HG02852 (cell line): ENCODE measurements at regions not wholly inside any gene's neighbourhood (a gene's known extent, or its start where the extent isn't known, plus 50 kb on each side); places are given as distances from the start of the nearest gene placed in this dataset.
"Not testable (repeated sequence)": the region's sequence is repeated elsewhere in the genome, so short reads cannot be mapped to it uniquely, and the experiment has no call there.

ENCODE experiments used
- ATAC-seq: cut with Tn5 transposase; IDR thresholded peaks from one replicate; pipeline ENCODE4 v1.9.1; 2021; ENCODE audit warnings: mild to moderate bottlenecking, moderate library complexity; ENCODE audit not compliant: unreplicated experiment

- ATAC-seq, result no peak
These were observed 105.1 kb downstream of the OXSM start for GRCh38 chr3:25895031-25895430.

DNA sequence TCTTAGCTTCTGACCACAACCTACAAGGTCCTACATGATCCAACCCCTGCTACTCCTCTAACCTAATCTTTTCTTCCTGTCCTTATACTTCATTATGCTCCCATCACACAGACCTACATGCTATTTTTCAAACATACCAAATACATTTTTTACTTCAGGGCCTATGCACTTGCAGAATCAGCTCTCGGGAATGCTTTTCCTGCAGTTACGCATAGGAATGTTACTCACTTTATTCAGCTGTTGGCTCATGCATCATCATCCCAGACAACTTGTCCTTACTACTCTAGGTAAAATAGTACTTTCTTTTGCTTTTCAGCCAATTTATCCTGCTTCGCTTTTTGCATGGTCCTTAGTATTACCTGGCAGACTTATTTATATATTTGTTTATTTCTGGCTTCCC, 105.6 kb downstream of the OXSM start:
- no peak for ATAC-seq

GRCh38 chr3:25897019-25897418, 107.1 kb downstream of the OXSM start:
- ATAC-seq, result peak; percentile 62

DNA sequence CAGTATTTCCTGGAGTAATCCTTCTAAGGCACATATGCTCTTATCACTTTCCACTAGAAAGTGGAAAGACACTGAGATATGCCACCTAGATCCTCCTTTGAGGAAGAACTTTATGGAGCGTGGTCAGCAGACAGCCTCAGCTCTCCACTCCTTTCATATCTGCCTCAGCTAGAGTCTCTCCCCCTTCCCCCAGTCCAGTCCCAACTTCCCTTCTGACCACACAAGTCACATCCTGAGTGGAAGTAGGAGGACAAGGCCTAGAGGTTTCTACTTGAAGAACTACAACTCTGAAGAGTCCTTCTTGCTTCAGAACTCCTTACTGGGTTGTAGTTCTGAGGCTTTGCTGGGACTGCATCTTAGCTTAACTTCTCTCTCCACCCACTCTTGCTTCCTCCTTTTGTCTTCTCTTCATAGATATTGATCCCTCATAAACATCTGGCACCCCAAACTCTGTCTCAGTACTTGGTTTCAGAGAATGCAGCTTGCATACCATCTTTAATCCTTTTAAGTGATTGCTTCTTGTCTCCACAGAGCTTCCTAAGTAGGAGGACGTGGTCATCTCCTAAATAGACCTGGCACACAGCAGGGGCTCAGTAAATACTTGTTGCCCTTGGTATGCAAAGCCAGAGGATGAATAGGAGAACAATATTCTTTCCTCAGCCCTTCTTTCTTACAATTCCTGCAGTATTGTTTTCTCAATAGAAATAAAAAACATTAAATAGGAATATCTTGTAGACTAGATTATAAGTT, 109.6 kb downstream of the OXSM start:
- no peak for ATAC-seq

DNA sequence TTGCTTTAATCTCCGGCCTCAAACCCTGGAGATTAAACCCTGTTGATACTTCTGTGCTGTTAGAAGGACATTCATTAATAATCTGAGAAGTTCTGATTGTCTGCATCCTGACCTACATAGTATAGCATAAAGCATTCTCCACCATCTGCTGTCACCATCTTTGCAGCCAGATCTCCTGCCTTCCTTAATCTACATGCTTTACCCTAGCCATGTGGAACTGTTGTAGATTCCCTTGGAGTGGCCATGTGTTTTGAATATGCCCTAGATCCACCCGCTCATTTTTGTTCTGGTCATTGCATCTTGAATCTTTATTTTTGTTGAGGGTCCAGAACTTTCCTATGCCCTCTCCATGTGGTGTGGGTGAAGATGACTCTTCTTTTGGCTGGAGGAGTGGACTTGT, 110.3 kb downstream of the OXSM start:
- ATAC-seq, result no peak

DNA sequence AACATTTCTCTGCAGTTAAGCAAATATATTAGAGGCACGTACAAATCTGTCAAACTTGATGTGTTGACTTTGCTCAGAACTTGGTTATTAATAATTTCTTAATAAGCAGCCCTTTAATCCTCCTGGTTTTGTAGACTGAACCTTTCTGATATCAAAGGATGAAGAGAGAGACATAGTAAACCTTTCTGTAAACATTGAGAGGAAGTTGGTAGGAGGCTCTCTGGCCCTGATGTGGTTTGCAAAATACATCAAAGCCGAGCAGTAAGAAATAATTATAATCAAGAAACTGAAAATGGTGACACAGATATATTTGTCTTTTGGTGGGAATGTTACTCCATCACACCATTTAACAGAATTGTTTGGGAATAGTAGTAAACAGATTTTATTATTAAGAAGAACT, 111.9 kb downstream of the OXSM start:
- ATAC-seq, result no peak

DNA sequence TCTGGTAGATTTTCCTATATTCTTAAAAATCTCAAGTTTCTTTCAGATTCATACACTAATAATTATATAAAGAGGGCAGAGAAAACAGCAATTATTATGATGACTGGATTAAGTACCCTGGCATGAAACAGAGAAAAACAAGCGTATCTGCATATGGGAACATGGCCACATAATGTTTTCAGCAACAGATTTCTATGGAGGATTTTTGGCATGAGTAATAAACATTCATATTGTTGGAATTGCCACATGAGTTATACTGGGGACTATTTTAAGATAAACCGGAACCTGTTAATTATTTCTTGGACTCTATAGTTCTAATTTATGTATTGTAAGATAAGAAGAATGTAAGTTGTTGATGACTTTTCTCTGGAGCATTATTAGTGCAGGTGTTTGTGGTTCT, 112.7 kb downstream of the OXSM start:
- no peak for ATAC-seq

DNA sequence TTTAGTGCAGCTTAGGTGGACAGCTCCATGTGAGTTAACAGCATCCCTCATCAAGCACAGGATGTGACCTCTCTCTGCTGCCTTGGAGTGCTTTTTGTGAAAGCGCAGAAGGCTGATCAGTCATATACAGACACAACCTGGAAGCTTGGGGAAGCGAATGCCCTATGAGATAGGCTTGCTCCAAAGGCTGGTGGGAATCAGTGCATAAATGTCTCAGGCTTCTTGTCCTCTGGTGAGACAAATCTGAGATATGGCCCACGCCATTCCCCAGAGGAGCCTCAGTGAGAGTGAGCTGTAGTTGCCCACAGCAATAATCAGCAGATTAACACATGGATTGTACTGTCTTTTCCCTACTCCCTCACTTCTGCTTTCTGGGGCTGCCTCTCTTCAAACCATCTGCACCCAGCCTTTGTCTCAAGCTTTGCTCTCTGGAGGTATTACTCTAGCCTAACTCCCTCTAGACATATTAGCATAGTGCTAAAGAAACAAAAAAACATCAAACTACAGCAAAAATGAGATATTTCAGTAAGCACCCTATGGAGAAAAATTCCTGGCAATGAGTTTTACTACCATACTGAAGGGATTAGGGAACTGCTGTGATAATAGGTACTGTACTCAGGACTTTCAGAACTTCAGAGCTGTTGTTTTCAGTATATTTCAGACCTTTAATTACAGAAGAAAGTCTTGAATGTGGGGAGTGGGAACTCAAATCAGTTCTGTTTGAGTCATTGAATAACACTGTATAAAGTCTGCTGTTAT, 113.7 kb downstream of the OXSM start:
- no peak for ATAC-seq

DNA sequence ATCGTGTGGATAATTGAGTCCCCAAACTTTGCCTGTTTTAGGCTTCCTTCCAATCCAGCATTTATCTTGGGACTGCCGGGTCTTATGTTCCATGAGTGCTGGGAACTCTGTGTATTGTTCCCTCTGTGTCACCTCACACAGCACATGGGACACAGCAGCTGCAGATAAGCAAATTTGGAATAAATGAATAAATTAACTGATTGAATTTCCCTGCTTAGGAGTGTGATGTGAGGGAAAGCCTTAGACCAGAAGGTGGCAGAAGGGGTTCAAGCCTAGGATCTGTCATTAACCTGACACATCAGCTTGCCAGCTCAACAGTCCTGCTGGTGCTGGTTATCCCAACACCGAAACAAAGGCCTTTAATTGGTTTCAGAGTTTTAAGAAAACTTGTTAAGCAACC, 114.3 kb downstream of the OXSM start:
- ATAC-seq, result no peak

- no peak for ATAC-seq
These were observed 116.4 kb downstream of the OXSM start for GRCh38 chr3:25906132-25906906.

DNA sequence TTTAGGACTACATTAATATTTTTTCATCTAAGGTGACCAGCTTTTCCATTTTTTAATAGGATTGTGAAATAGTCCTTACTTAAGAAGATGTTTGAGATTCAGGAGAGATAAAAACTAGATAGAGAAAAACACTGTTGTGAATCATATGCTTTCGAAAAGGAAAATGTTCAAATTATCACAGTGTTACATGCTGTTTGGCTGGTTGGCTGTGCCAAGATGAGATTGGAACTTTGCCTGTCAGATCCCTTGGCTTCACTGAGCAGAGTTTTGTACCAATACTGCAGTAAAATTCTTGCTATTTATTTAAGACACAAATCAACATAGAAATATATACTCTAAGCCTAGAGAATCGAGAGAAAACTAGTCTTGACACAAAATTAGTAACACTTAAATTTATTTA, 117.2 kb downstream of the OXSM start:
- ATAC-seq, result no peak

DNA sequence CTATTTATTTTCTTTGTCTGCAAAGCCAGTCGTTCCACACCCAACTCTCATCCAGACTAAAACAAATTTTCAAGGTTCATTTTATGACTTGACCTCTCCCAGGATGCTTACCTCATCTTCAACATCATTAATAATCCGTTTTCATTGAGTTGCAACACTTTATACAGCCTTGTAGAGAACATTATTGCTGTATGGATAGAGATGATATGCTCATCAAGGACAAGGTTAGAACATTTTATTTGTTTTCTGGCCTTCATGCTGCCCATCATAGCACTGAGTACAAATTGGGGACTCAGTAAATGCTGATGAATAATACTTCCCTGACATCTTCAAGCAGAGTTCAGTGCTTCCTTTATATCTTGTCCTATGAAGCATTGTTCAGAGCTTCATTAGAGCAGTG, 120.2 kb downstream of the OXSM start:
- ATAC-seq, result no peak

- no peak for ATAC-seq
These were observed 121.1 kb downstream of the OXSM start for GRCh38 chr3:25910997-25911396.

DNA sequence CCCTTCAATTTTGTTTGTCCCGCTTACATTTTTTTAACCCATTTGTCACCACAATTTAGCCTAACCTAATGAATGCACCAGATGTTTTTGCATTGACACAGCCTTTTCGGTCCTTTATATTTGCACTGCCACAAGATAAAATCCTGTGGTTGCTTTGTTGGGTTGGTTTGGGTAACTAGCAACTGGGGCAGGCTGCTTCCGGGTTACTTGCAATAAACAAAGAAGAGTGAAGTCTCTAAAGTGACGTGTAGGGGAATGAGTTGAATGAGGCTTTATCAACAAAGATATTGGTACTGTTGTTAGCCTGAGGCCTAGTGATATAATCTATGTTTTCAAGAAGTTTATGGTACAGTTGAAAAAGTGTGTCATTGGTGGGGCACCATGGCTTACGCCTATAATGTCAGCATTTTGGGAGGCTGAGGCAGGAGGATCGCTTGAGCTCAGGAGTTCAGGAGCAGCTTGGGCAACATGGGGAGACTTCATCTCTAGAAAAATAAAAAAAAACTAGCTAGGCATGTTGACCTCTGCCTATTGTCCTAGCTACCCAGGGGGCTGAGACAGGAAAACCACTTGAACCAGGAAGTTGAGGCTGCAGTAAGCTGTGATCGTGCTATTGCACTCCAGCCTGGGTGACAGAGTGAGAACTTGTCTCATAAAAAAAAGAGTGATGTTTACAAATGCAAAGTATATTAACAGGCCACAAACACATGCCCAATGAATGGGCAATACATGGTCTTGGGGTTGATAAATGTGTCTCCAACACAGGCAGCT, 121.8 kb downstream of the OXSM start:
- ATAC-seq, result no peak

DNA sequence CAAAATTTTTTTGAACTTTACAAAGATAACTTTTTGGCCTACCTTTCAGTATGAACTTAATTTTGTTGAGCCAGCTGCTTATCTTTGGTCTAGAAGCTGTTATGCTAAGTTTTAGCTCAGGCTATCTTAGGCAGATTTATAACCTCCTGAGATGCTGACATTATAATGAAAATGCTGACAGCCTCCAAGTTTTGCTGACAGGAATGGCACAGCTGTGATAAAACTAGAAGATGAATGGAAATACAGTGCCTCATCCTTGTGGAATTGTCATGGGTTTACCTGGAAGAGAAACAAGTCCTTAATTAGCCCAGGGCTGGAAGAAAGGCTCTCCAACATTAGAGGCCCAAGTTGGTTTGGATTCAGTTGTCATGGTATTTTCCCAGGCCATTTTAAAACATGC, 123.3 kb downstream of the OXSM start:
- ATAC-seq, result no peak

DNA sequence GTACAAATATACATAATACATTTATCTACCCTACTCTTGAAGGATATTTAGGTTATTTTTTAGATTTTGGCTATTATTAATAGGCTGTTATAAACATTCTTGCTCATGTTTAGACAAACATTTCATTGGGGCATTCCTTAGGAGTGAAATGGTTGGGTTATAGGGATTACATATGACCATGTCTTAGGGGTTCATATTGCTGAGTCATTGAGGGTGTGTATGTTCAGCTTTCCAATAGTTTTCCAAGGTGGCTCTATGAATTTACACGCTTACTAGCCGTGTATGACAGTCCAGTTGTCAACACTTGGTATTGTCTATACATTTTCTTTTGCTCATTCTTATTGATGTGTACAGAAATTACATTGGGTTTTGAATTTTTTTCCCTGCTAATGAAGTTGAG, 125.8 kb downstream of the OXSM start:
- ATAC-seq, result no peak

GRCh38 chr3:25916321-25916720, 126.4 kb downstream of the OXSM start:
- no peak for ATAC-seq

GRCh38 chr3:25931967-25932366, 142.1 kb downstream of the OXSM start:
- not testable (repeated sequence) for ATAC-seq

DNA sequence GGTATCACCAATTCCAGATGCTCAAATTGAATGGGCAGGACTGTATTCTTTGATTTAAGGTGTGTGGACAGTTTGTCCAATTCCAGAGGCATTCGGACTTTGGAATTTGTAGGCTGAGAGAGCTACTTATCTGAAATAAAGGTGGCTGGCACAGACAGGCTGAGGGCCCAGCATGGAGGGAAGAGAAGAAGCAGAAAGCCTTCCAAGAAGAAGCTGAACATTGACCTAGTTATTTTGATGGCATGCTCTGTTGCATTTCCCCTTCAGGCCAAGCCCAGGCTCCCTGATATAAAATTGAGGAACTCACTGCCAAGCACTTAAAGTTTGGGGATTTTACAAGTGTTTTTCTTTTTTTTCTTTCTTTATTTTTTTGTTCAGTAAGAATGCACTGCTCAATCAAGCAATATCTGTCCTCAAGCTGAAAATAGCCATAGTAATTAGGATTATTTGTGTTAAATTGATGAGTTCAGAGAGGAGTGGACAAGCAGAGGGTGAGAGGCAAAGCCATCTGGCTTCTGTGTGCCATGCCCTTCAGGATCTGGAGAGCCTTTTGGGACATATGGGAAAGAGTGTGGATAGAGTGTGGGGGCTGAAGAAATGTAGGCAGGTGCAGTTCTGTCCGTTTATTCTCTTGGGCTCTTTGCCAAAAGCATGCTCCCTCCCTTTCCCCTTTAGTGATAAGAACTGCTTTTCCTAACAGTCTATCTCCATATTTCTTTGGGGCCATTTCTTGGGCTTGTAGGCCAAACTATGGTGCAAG, 148.9 kb downstream of the OXSM start:
- ATAC-seq, result no peak

DNA sequence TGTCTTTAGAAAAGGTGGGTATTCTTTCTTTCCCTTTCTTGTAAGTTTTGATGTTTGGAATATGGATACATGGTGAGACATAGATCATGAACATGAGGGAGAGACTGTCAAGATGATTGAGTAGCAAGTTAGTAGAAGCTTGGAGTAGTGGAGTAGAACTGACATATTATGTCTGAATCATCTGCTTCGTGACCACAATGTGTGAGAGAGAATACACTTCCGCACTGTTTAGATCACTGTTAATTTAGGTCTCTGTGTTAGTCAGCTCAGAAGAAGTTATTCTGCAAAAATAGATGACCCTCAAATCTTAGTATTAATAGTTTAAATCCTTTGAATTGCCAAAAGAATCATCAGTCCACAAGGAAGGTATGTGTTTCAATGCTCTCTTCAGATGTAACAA, 151.0 kb downstream of the OXSM start:
- ATAC-seq, result no peak
